ENCODE measurements at regions not wholly inside any gene's neighbourhood (a gene's known extent, or its start where the extent isn't known, plus 50 kb on each side); places are given as distances from the start of the nearest gene placed in this dataset.
"Not testable (repeated sequence)": the region's sequence is repeated elsewhere in the genome, so short reads cannot be mapped to it uniquely, and the experiment has no call there.

- Histone ChIP-seq H3K4me1 (ENCODE audit: control insufficient read depth in 5 of 5, insufficient read depth in 5 of 5, low read length in 5 of 5) (peaks cover 0 to 4% (median 0%) of the 10 kb centered on the region in 5 donors), H3K4me3 (ENCODE audit: low read depth in 1 of 5, low read length in 5 of 5) (no peak overlapping the region), H3K27me3 (ENCODE audit: control insufficient read depth in 5 of 5, insufficient read depth in 4 of 5, low read length in 5 of 5) (no peaks in the 10 kb centered on the region)
These were observed 69.1 kb upstream of the HIVEP1 start for GRCh38 chr6:11943060-11943459.

GRCh38 chr6:11942185-11942864 lies 69.8 kb upstream of the HIVEP1 start:
- Histone ChIP-seq H3K27ac (ENCODE audit: low read depth, low read length) (no peak overlapping the region), H3K27me3 (ENCODE audit: control insufficient read depth in 5 of 5, insufficient read depth in 4 of 5, low read length in 5 of 5) (no peaks in the 10 kb centered on the region), H3K4me1 (ENCODE audit: control insufficient read depth in 5 of 5, insufficient read depth in 5 of 5, low read length in 5 of 5) (peaks cover 0 to 4% (median 0%) of the 10 kb centered on the region in 5 donors), H3K9ac (ENCODE audit: low read length in 5 of 5) (no peak overlapping the region), H3K9me3 (ENCODE audit: control insufficient read depth in 5 of 5, low read length in 5 of 5) (no peaks in the 10 kb centered on the region), H3K4me3 (ENCODE audit: low read depth in 1 of 5, low read length in 5 of 5) (no peak overlapping the region), H3K36me3 (ENCODE audit: control insufficient read depth in 5 of 5, insufficient read depth in 5 of 5, low read length in 5 of 5) (no peaks in the 10 kb centered on the region)

More at GRCh38 chr6:11943060-11943459, 69.1 kb upstream of the HIVEP1 start:
- no peaks in the 10 kb centered on the region for H3K9me3 ChIP-seq (ENCODE audit: control insufficient read depth in 5 of 5, low read length in 5 of 5)
- no peak overlapping the region for H3K9ac ChIP-seq (ENCODE audit: low read length in 5 of 5)
- H3K36me3 ChIP-seq (ENCODE audit: control insufficient read depth in 5 of 5, insufficient read depth in 5 of 5, low read length in 5 of 5), result no peaks in the 10 kb centered on the region
- H3K27ac ChIP-seq (ENCODE audit: low read depth, low read length), result no peak overlapping the region

GRCh38 chr6:11940532-11941166 lies 71.5 kb upstream of the HIVEP1 start:
- H3K4me1 ChIP-seq (ENCODE audit: control insufficient read depth in 5 of 5, insufficient read depth in 5 of 5, low read length in 5 of 5); H3K36me3 ChIP-seq (ENCODE audit: control insufficient read depth in 5 of 5, insufficient read depth in 5 of 5, low read length in 5 of 5); H3K4me3 ChIP-seq (ENCODE audit: low read depth in 1 of 5, low read length in 5 of 5); H3K9ac ChIP-seq (ENCODE audit: low read length in 5 of 5); H3K27ac ChIP-seq (ENCODE audit: low read depth, low read length); H3K27me3 ChIP-seq (ENCODE audit: control insufficient read depth in 5 of 5, insufficient read depth in 4 of 5, low read length in 5 of 5); H3K9me3 ChIP-seq (ENCODE audit: control insufficient read depth in 5 of 5, low read length in 5 of 5): not testable (repeated sequence)

GRCh38 chr6:11938285-11938890 lies 73.7 kb upstream of the HIVEP1 start:
- Histone ChIP-seq H3K4me3 (ENCODE audit: low read depth in 1 of 5, low read length in 5 of 5) (no peak overlapping the region), H3K27ac (ENCODE audit: low read depth, low read length) (no peak overlapping the region), H3K9me3 (ENCODE audit: control insufficient read depth in 5 of 5, low read length in 5 of 5) (no peaks in the 10 kb centered on the region), H3K27me3 (ENCODE audit: control insufficient read depth in 5 of 5, insufficient read depth in 4 of 5, low read length in 5 of 5) (no peaks in the 10 kb centered on the region), H3K4me1 (ENCODE audit: control insufficient read depth in 5 of 5, insufficient read depth in 5 of 5, low read length in 5 of 5) (peaks cover 0 to 4% (median 0%) of the 10 kb centered on the region in 5 donors), H3K9ac (ENCODE audit: low read length in 5 of 5) (no peak overlapping the region), H3K36me3 (ENCODE audit: control insufficient read depth in 5 of 5, insufficient read depth in 5 of 5, low read length in 5 of 5) (no peaks in the 10 kb centered on the region)

- Histone ChIP-seq H3K27me3 (ENCODE audit: control insufficient read depth in 5 of 5, insufficient read depth in 4 of 5, low read length in 5 of 5) (no peaks in the 10 kb centered on the region), H3K9me3 (ENCODE audit: control insufficient read depth in 5 of 5, low read length in 5 of 5) (no peaks in the 10 kb centered on the region), H3K27ac (ENCODE audit: low read depth, low read length) (no peak overlapping the region), H3K4me3 (ENCODE audit: low read depth in 1 of 5, low read length in 5 of 5) (no peak overlapping the region), H3K36me3 (ENCODE audit: control insufficient read depth in 5 of 5, insufficient read depth in 5 of 5, low read length in 5 of 5) (no peaks in the 10 kb centered on the region), H3K4me1 (ENCODE audit: control insufficient read depth in 5 of 5, insufficient read depth in 5 of 5, low read length in 5 of 5) (peaks cover 0 to 4% (median 0%) of the 10 kb centered on the region in 5 donors), H3K9ac (ENCODE audit: low read length in 5 of 5) (no peak overlapping the region)
These were observed 77.5 kb upstream of the HIVEP1 start for GRCh38 chr6:11934638-11935037.

GRCh38 chr6:11932892-11933291 lies 79.2 kb upstream of the HIVEP1 start:
- not testable (repeated sequence) for H3K27me3 ChIP-seq (ENCODE audit: control insufficient read depth in 5 of 5, insufficient read depth in 4 of 5, low read length in 5 of 5); H3K9me3 ChIP-seq (ENCODE audit: control insufficient read depth in 5 of 5, low read length in 5 of 5); H3K36me3 ChIP-seq (ENCODE audit: control insufficient read depth in 5 of 5, insufficient read depth in 5 of 5, low read length in 5 of 5); H3K27ac ChIP-seq (ENCODE audit: low read depth, low read length); H3K4me3 ChIP-seq (ENCODE audit: low read depth in 1 of 5, low read length in 5 of 5); H3K4me1 ChIP-seq (ENCODE audit: control insufficient read depth in 5 of 5, insufficient read depth in 5 of 5, low read length in 5 of 5); H3K9ac ChIP-seq (ENCODE audit: low read length in 5 of 5)

GRCh38 chr6:11931296-11932035 lies 80.6 kb upstream of the HIVEP1 start:
- no peaks in the 10 kb centered on the region for H3K4me1 ChIP-seq (ENCODE audit: control insufficient read depth in 5 of 5, insufficient read depth in 5 of 5, low read length in 5 of 5)
- no peaks in the 10 kb centered on the region for H3K36me3 ChIP-seq (ENCODE audit: control insufficient read depth in 5 of 5, insufficient read depth in 5 of 5, low read length in 5 of 5)
- H3K27me3 ChIP-seq (ENCODE audit: control insufficient read depth in 5 of 5, insufficient read depth in 4 of 5, low read length in 5 of 5), result no peaks in the 10 kb centered on the region
- H3K27ac ChIP-seq (ENCODE audit: low read depth, low read length), result no peak overlapping the region
- no peaks in the 10 kb centered on the region for H3K9me3 ChIP-seq (ENCODE audit: control insufficient read depth in 5 of 5, low read length in 5 of 5)
- no peak overlapping the region for H3K4me3 ChIP-seq (ENCODE audit: low read depth in 1 of 5, low read length in 5 of 5)
- H3K9ac ChIP-seq (ENCODE audit: low read length in 5 of 5), result no peak overlapping the region

GRCh38 chr6:11930834-11931233 lies 81.3 kb upstream of the HIVEP1 start:
- not testable (repeated sequence) for H3K9me3 ChIP-seq (ENCODE audit: control insufficient read depth in 5 of 5, low read length in 5 of 5); H3K27ac ChIP-seq (ENCODE audit: low read depth, low read length); H3K4me3 ChIP-seq (ENCODE audit: low read depth in 1 of 5, low read length in 5 of 5); H3K9ac ChIP-seq (ENCODE audit: low read length in 5 of 5); H3K4me1 ChIP-seq (ENCODE audit: control insufficient read depth in 5 of 5, insufficient read depth in 5 of 5, low read length in 5 of 5); H3K36me3 ChIP-seq (ENCODE audit: control insufficient read depth in 5 of 5, insufficient read depth in 5 of 5, low read length in 5 of 5); H3K27me3 ChIP-seq (ENCODE audit: control insufficient read depth in 5 of 5, insufficient read depth in 4 of 5, low read length in 5 of 5)

- Histone ChIP-seq H3K27me3 (ENCODE audit: control insufficient read depth in 5 of 5, insufficient read depth in 4 of 5, low read length in 5 of 5) (no peaks in the 10 kb centered on the region), H3K9ac (ENCODE audit: low read length in 5 of 5) (no peak overlapping the region), H3K4me1 (ENCODE audit: control insufficient read depth in 5 of 5, insufficient read depth in 5 of 5, low read length in 5 of 5) (no peaks in the 10 kb centered on the region), H3K27ac (ENCODE audit: low read depth, low read length) (no peak overlapping the region), H3K36me3 (ENCODE audit: control insufficient read depth in 5 of 5, insufficient read depth in 5 of 5, low read length in 5 of 5) (no peaks in the 10 kb centered on the region), H3K4me3 (ENCODE audit: low read depth in 1 of 5, low read length in 5 of 5) (no peak overlapping the region), H3K9me3 (ENCODE audit: control insufficient read depth in 5 of 5, low read length in 5 of 5) (no peaks in the 10 kb centered on the region)
These were observed 81.9 kb upstream of the HIVEP1 start for GRCh38 chr6:11930240-11930639.
